Glomerular endothelial cell (primary cell): ENCODE measurements at regions not wholly inside any gene's neighbourhood (a gene's known extent, or its start where the extent isn't known, plus 50 kb on each side); places are given as distances from the start of the nearest gene placed in this dataset.

Experiments used
- DNase-seq: peaks from one replicate; pipeline ENCODE4 v3.0.0-alpha.2; 2011; ENCODE audit warnings: low read depth, low spot score; ENCODE audit errors: extremely low read depth

DNA sequence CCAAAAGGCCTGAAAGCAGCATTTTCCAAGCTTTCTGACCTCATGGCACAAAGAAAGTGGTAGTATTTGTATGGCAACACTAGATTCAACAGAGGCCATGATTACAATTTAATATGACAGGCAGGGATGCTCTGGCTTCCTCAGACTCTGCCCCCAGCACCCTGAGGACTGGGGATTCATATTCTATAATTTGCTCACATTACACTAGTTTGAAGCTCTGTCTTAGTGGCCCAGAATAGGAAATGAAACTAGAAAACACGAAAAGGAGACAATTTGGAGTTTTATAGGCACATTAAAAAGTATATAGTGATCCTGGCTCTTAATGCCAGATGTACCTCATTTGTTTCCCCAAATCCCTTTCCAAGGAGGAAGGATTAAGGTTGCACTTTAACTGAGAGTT, 173.0 kb upstream of the STK17B start:
- DNase-seq: no peak

- no peak for DNase-seq
Observed at GRCh38 chr2:196353717-196354116, 182.3 kb upstream of the STK17B start.

DNA sequence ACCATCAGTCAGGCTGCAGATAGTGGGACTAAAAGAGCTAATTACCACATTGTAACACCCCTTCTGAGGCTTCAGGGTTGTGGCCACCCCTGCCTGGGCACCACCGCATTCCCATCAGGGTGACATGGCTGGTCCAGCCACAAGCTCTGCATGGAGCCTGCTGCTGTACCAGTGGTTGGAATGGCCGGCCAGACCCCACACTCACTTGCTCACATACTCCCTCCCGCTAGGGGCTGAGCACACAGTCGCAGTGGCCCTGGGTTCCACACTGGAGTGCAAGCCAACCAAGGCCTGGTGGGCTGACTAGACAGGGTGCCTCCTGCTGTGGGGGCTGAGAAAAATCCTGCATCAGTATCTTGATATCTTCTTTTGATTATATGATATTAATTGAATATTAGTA, 182.8 kb upstream of the STK17B start:
- DNase-seq: no peak

DNA sequence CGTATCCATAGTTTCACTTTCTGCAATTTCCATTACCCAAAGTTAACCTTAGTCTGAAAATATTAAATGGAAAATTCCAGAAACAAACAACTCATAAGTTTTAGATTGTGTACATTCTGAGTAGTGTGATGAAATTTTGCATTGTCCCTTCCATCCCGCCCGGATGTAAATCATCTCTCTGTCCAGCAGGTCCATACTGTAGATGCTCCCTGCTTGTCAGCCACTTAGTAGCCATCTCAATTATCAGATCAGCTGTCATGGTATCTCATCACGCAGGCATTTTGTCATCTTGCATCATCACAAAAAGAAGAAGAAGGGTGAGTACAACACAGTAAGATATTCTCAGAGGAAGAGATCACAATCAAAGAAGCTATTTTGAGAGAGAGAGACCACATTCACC, 185.0 kb upstream of the STK17B start:
- DNase-seq: no peak

DNA sequence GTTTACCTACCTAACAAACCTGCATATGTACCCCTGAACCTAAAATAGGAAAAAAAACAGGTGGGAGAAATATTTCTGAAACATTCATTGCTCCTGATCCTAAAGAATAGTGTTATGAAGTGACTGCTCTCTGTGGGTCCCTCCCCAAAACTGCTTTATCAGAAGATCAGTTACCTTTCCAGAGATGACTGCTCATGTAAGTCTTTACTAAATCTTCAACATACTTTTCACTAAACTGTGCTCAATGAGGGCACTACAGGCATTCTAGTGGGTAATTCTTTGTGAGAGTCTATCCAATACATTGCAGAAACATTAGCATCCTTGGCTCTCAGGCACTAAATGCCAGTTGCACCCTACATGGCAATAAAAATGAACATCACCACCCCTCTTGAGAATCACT, 189.3 kb upstream of the STK17B start:
- DNase-seq: no peak

DNA sequence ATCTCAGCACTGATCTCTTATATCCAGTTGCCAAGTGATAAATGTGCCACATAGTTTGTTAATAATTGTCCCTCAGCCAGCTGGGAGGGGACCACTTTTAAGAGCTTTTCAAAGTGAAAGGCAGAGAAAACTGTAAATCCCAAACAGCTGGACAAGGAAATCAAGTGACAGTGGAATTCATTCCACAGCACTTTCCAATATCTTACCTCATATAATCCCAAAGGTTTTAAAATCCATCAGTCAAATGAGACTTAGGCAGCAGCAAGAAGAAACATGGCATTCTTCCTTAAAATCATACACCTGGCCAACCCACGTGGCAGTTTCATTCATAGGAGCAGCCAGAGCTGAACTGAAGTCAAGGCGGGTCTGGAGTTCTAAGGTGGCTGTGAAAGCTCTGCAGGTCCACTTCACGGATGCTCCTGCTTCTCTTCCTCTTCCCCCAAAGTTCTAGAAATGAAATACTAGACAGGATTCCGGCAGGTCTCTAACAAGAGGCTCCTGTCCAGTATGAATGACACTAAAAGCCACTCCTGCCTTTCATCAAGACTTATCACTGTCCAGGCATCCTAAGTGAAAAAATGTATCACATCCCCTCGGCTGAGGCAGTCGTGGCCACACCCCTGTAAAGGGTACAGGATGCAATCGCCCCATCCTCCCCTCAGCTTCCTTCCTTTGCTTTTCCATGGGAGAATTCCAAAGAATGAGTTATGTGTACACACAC, 190.4 kb upstream of the STK17B start:
- peak; percentile 68 for DNase-seq

DNA sequence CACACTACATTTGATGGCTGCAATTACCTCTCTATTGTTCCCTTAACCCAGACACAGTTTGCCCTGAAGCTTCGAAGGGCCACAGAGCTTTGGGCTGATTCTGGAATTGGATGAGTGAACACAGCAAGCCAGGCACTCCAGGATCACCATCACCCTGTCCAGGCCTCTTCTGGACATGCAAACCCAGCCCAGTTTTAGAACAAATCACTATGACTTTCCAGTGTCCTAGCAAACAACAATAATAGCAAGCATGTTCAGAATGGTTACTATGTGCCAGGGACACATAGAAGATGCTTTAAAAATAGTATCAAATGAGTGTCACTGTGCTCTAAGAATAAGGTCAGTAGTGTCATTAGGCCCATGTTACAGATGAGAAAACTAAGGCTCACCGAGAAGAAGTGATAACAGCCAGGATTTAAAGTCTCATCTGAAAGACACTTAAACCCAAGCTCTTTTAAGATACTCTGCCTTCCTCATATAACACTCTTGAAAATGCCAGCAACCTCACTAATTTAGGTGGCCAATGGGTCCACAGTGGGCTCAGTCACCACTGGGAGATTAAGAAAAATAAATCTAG, 191.7 kb upstream of the STK17B start:
- no peak for DNase-seq

- peak; percentile 31 for DNase-seq
Observed at GRCh38 chr2:196365145-196365544, 193.8 kb upstream of the STK17B start.

GRCh38 chr2:196365923-196366322, 194.5 kb upstream of the STK17B start:
- DNase-seq: no peak

DNA sequence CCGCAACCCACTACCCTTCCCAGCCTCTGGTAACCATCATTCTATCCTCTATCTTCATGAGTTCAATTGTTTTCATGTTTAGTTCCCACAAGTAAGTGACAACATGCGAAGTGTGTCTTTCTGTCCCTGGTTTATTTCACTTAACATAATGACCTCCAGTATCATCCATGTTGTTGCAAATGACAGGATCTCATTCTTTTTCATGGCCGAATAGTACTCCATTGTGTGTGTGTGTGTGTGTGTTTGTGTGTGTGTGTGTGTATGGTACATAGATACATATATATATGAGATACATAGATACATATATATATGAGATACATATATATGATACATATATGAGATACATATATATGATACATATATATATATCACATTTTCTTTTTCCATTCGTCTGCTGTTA, 196.3 kb upstream of the STK17B start:
- DNase-seq: no peak

DNA sequence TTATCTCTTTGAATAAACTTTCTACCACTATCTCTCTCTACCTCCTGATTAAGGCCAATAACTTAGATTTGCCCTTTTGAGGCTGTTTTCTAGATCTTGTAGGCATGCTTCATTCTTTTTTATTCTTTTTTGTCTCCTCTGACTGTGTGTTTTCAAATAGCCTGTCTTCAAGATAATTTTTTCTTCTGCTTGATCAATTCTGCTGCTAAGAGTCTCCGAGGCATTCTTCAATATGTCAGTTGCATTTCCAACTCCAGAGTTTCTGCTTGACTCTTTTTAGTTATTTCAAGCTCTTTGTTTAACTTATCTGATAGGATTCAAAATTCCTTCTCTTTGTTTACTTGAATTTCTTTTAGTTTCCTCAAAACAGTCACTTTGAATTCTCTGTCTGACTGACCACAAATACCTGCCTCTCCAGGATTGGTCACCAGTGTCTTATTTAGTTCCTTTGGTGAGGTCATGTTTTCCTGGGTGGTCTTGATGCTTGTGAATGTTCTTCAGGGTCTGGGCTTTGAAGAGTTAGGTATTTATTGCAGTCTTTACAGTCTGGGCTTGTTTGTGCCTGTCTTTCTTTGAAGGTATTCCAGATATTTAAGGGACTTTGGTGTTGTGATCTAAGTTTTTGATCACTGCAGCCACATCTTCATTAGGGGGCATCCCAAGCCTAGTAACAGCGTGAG, 197.3 kb upstream of the STK17B start:
- DNase-seq: no peak

DNA sequence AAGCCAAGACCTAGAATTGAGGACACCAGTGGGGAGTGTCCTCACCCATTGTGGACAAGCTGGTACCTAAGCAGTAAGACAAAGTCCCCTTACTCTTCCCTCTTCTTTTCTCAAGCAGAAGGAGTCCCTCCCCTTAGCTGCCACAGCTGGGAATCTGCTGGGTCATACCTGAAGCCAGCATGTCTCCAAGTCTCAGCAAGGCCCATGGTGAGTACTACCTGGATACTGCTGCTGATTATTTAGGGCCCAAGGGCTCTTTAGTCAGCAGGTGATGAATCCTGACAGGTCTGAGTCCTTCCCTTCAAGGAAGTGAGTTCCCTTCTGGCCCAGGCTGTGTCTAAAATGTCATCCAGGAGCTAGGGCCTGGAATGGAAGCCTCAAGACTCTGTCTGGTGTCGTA, 198.6 kb upstream of the STK17B start:
- no peak for DNase-seq

DNA sequence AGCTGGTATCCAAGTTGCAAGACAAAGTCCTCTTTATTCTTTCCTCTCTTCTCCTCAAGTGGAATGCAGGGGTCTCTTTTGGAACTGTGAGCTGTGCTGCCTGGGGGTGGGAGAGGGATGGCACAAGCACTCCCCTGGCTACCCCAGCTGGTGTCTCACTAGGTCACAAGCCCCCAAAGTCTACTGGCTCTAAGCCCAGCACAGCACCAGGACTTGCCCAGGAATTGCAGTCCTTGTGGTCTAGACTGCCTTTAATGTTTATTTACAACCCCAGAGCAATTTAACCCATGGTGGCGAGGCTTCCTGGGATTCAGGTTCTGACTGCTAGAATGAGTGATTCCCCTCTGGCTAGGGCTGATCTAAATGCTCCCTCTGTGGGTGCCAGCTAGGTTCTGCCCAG, 199.0 kb upstream of the STK17B start:
- no peak for DNase-seq

DNA sequence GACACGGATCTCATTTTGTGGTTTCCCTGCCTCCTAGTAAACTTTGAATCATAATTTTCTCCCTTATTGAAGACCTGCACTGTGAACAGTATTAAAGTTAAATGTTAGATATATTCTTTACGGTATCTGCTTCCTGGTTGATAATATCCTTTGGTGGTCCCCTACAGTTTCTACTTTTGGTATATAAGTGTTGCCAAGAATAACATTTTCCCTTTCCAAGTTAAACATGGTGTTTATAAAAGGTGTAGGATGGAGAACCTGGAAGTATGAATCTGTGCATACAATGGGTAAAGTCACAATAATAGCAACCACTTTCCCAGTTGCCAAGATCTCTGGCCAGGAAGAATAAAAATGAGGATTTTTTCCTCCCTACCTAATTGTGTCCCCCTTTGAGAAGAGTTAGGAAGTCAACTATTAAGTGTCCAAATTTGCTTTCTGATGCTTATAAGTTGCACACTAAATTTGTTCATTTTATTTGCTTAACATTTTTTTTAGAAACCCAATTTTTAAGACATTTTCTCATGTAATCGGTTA, 201.0 kb upstream of the STK17B start:
- peak; percentile 31 for DNase-seq

GRCh38 chr2:196372811-196373664, 201.7 kb upstream of the STK17B start:
- peak; percentile 61 for DNase-seq

DNA sequence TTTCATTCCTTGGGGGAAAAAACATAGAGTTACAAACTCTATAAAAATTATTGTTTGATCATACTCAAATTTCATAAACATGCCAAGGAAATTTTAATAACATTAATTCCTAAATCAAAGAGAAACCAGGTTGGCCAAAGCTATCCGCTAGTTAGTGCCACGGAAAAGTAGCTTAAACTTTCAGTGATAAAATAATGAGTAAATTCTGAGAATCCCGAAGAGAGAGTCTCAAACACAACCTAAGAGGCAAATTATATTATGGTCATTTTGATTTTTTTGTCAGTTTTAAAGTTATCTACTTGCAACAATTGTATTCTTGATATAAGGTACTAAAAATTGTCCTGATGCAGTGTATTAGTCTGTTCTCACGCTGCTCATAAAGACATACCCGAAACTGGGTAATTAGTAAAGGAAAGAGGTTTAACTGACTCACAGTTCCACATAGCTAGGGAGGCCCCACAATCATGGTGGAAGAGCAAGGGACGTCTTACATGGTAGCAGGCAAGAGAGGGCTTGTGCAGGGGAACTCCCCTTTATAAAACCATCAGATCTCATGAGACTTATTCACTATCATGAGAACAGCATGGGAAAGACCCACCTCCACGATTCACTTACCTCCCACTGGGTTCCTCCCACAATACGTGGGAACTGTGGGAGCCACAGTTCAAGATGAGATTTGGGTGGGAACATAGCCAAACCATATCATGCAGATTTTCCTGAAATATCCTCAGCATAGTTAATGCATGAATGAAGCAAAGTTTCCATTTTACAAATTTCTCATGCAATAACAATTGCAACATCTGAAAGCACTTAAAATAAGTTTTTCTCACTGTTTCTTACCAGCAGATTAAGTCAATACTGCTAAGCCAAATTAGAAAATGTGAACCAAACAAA, 205.9 kb upstream of the STK17B start:
- DNase-seq: no peak

GRCh38 chr2:196379600-196379999, 208.2 kb upstream of the STK17B start:
- DNase-seq: no peak

- DNase-seq: no peak
Observed at GRCh38 chr2:196380098-196380497, 208.7 kb upstream of the STK17B start.

- DNase-seq: no peak
Observed at GRCh38 chr2:196380575-196380974, 209.2 kb upstream of the STK17B start.

- DNase-seq: no peak
Observed at GRCh38 chr2:196381464-196381863, 210.1 kb upstream of the STK17B start.
